ENCODE measurements at regions not wholly inside any gene's neighbourhood (a gene's known extent, or its start where the extent isn't known, plus 50 kb on each side); places are given as distances from the start of the nearest gene placed in this dataset.

DNA sequence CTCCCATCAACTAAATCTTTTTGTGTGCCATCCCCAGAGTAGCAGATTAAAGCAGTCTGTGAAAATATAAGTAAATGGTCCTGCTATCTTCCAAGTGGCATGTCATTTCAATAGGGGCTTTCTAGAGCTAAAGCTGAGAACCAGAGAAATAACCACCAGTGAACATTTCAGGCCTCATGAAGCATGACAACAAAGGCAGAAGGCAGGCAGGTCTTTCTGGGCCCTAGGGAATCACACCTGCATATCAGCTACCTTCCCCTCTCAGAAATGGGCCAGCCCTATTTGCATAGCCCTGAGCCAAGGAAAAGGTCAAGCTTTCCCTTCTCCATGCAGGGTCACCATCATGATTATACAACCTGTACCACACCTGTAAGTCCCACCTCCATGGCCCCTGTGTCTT, 205.3 kb downstream of the DEPDC1B start:
- TF ChIP-seq, protein P1, sequence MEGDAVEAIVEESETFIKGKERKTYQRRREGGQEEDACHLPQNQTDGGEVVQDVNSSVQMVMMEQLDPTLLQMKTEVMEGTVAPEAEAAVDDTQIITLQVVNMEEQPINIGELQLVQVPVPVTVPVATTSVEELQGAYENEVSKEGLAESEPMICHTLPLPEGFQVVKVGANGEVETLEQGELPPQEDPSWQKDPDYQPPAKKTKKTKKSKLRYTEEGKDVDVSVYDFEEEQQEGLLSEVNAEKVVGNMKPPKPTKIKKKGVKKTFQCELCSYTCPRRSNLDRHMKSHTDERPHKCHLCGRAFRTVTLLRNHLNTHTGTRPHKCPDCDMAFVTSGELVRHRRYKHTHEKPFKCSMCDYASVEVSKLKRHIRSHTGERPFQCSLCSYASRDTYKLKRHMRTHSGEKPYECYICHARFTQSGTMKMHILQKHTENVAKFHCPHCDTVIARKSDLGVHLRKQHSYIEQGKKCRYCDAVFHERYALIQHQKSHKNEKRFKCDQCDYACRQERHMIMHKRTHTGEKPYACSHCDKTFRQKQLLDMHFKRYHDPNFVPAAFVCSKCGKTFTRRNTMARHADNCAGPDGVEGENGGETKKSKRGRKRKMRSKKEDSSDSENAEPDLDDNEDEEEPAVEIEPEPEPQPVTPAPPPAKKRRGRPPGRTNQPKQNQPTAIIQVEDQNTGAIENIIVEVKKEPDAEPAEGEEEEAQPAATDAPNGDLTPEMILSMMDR (IDR thresholded peaks at IDR 0.05): no peak
- TF ChIP-seq POLR2A (IDR thresholded peaks at IDR 0.05): no peak
